ENCODE measurements at regions not wholly inside any gene's neighbourhood (a gene's known extent, or its start where the extent isn't known, plus 50 kb on each side); places are given as distances from the start of the nearest gene placed in this dataset.

GRCh38 chr21:34284666-34285065 lies 79.1 kb upstream of the KCNE2 start:
- TF ChIP-seq POLR2A (IDR thresholded peaks at IDR 0.05; ENCODE audit: low read length) (no peak), GATA1 (IDR thresholded peaks at IDR 0.05; ENCODE audit: low read depth, low read length) (no peak)

All from erythroblast (primary cell).